Neural progenitor cell (in vitro differentiated cells): ENCODE measurements at regions not wholly inside any gene's neighbourhood (a gene's known extent, or its start where the extent isn't known, plus 50 kb on each side); places are given as distances from the start of the nearest gene placed in this dataset.

Source experiments
- DNase-seq: peaks from one replicate; pipeline ENCODE4 v3.0.0-alpha.2; 2016; ENCODE audit warnings: low spot score
- H2AFZ ChIP-seq: fragments of 200-600 bp; sonication (generic); replicated peaks from 2 replicates; pipeline ENCODE4 v1.6.1; 2016; ENCODE audit warnings: antibody characterized with exemption
- H3F3A ChIP-seq: fragments of 200-600 bp; sonication (generic); 2 replicates; pipeline ENCODE4 v1.6.1; 2016; ENCODE audit warnings: antibody characterized with exemption, low read depth
- H3K27ac ChIP-seq: fragments of 200-600 bp; sonication (generic); 2 replicates; pipeline ENCODE4 v1.5.1; 2016; ENCODE audit warnings: mild to moderate bottlenecking
- H3K27me3 ChIP-seq: fragments of 200-600 bp; sonication (generic); 2 replicates; pipeline ENCODE4 v1.6.1; 2016; ENCODE audit warnings: mild to moderate bottlenecking, moderate library complexity
- H3K36me3 ChIP-seq: fragments of 200-600 bp; sonication (generic); 2 replicates; pipeline ENCODE4 v1.5.1; 2016
- H3K4me1 ChIP-seq: fragments of 200-600 bp; sonication (generic); 2 replicates; pipeline ENCODE4 v1.6.1; 2016; ENCODE audit warnings: mixed run types
- H3K4me2 ChIP-seq: fragments of 200-600 bp; sonication (generic); 2 replicates; pipeline ENCODE4 v1.6.1; 2016
- H3K4me3 ChIP-seq: fragments of 200-600 bp; sonication (generic); 2 replicates; pipeline ENCODE4 v1.5.1; 2016
- H3K79me2 ChIP-seq: fragments of 200-600 bp; sonication (generic); 2 replicates; pipeline ENCODE4 v1.6.1; 2016; ENCODE audit warnings: low read depth
- H3K9ac ChIP-seq: fragments of 200-600 bp; sonication (generic); 2 replicates; pipeline ENCODE4 v1.6.1; 2016
- H3K9me3 ChIP-seq: fragments of 200-600 bp; sonication (generic); 2 replicates; pipeline ENCODE4 v1.5.1; 2016; ENCODE audit warnings: low read depth
- H4K20me1 ChIP-seq: fragments of 200-600 bp; sonication (generic); 2 replicates; pipeline ENCODE4 v1.6.1; 2016; ENCODE audit warnings: low read depth
- H3K27ac Mint-ChIP-seq: 3 replicates; pipeline ENCODE4 v1.8.0; 2021; ENCODE audit warnings: mixed read lengths
- H3K27me3 Mint-ChIP-seq: 2 replicates; pipeline ENCODE4 v1.8.0; 2022; ENCODE audit warnings: low read depth, mild to moderate bottlenecking, inconsistent platforms, moderate library complexity, mixed read lengths; ENCODE audit not compliant: insufficient read depth
- H3K36me3 Mint-ChIP-seq: 3 replicates; pipeline ENCODE4 v1.8.0; 2021; ENCODE audit warnings: mixed read lengths
- H3K4me1 Mint-ChIP-seq: 3 replicates; pipeline ENCODE4 v1.8.0; 2021; ENCODE audit warnings: mixed read lengths
- H3K4me3 Mint-ChIP-seq: 3 replicates; pipeline ENCODE4 v1.8.0; 2021; ENCODE audit warnings: mild to moderate bottlenecking, moderate library complexity, mixed read lengths
- H3K9me3 Mint-ChIP-seq: 3 replicates; pipeline ENCODE4 v1.8.0; 2020; ENCODE audit warnings: mixed read lengths
- CTCF ChIP-seq: fragments of 200-600 bp; sonication (generic); IDR thresholded peaks from 2 replicates; pipeline ENCODE4 v1.5.1; 2017; ENCODE audit warnings: antibody characterized with exemption, mild to moderate bottlenecking
- EZH2 ChIP-seq: fragments of 200-600 bp; sonication (generic); IDR thresholded peaks from 2 replicates; pipeline ENCODE4 v1.6.1; 2017; ENCODE audit warnings: antibody characterized with exemption, mild to moderate bottlenecking, moderate library complexity
- EZH2phosphoT487 ChIP-seq: fragments of 200-600 bp; sonication (generic); IDR thresholded peaks from 2 replicates; pipeline ENCODE4 v1.6.1; 2017; ENCODE audit warnings: antibody characterized with exemption

GRCh38 chr2:198692907-198693510 lies 764.7 kb downstream of the SATB2 start:
- H2AFZ ChIP-seq: no peak overlapping the region
- no peak for DNase-seq
- H3K79me2 ChIP-seq: no peaks in the 10 kb centered on the region
- H3K4me3 ChIP-seq: no peak overlapping the region
- H3K27ac Mint-ChIP-seq: peak overlapping the region; percentile 63
- no peak overlapping the region for H3K9ac ChIP-seq
- H3K9me3 ChIP-seq: no peaks in the 10 kb centered on the region
- peaks cover under 1% of the 10 kb centered on the region for H3K27me3 Mint-ChIP-seq
- H3K4me1 Mint-ChIP-seq: peaks cover 17% of the 10 kb centered on the region
- no peak overlapping the region for H3K4me2 ChIP-seq
- H3K27me3 ChIP-seq: no peaks in the 10 kb centered on the region
- TF ChIP-seq CTCF (no peak), EZH2 (no peak), EZH2phosphoT487 (no peak)
- no peaks in the 10 kb centered on the region for H4K20me1 ChIP-seq
- H3K9me3 Mint-ChIP-seq: peaks cover 13% of the 10 kb centered on the region
- H3K27ac ChIP-seq: no peak overlapping the region
- H3K4me1 ChIP-seq: no peaks in the 10 kb centered on the region
- H3K36me3 Mint-ChIP-seq: peaks cover 2% of the 10 kb centered on the region
- H3K36me3 ChIP-seq: no peaks in the 10 kb centered on the region
- H3F3A ChIP-seq: no peaks in the 10 kb centered on the region
- no peak overlapping the region for H3K4me3 Mint-ChIP-seq

GRCh38 chr2:198691236-198691635 lies 766.5 kb downstream of the SATB2 start:
- DNase-seq: no peak
- Histone ChIP-seq H3K36me3 (no peaks in the 10 kb centered on the region), H3K27ac (no peak overlapping the region), H3K27me3 (no peaks in the 10 kb centered on the region), H4K20me1 (no peaks in the 10 kb centered on the region), H3K4me3 (no peak overlapping the region), H3K9me3 (no peaks in the 10 kb centered on the region), H3K9ac (no peak overlapping the region), H3K4me2 (no peak overlapping the region), H3K79me2 (no peaks in the 10 kb centered on the region), H2AFZ (no peak overlapping the region), H3F3A (no peaks in the 10 kb centered on the region), H3K4me1 (no peaks in the 10 kb centered on the region)
- H3K36me3 Mint-ChIP-seq: peaks cover 2% of the 10 kb centered on the region
- peaks cover 17% of the 10 kb centered on the region for H3K4me1 Mint-ChIP-seq
- H3K4me3 Mint-ChIP-seq: no peak overlapping the region
- H3K27ac Mint-ChIP-seq: no peak overlapping the region
- TF ChIP-seq CTCF: no peak
- TF ChIP-seq EZH2: no peak
- TF ChIP-seq EZH2phosphoT487: no peak
- peaks cover 2% of the 10 kb centered on the region for H3K27me3 Mint-ChIP-seq
- H3K9me3 Mint-ChIP-seq: peaks cover 13% of the 10 kb centered on the region

- no peaks in the 10 kb centered on the region for H4K20me1 ChIP-seq
- DNase-seq: no peak
- H3K9me3 ChIP-seq: no peaks in the 10 kb centered on the region
- no peak overlapping the region for H3K27ac ChIP-seq
- H3F3A ChIP-seq: no peaks in the 10 kb centered on the region
- H3K4me3 ChIP-seq: no peak overlapping the region
- Mint-ChIP-seq H3K9me3 (no peaks in the 10 kb centered on the region), H3K4me3 (no peak overlapping the region), H3K4me1 (no peaks in the 10 kb centered on the region), H3K36me3 (no peaks in the 10 kb centered on the region), H3K27me3 (no peaks in the 10 kb centered on the region), H3K27ac (no peak overlapping the region)
- H3K36me3 ChIP-seq: no peaks in the 10 kb centered on the region
- H3K79me2 ChIP-seq: no peaks in the 10 kb centered on the region
- H3K4me2 ChIP-seq: no peak overlapping the region
- H3K27me3 ChIP-seq: no peaks in the 10 kb centered on the region
- no peak overlapping the region for H2AFZ ChIP-seq
- TF ChIP-seq EZH2phosphoT487 (no peak), CTCF (no peak), EZH2 (no peak)
- H3K4me1 ChIP-seq: no peaks in the 10 kb centered on the region
- no peak overlapping the region for H3K9ac ChIP-seq
Measured at GRCh38 chr2:198664321-198664720, 793.4 kb downstream of the SATB2 start.
